SW 1271 (cell line): ENCODE measurements at regions not wholly inside any gene's neighbourhood (a gene's known extent, or its start where the extent isn't known, plus 50 kb on each side); places are given as distances from the start of the nearest gene placed in this dataset.

Source experiments
- DNase-seq, 2 experiments: peaks; one replicate each; lab custom pipeline; 2025; lab: John Stamatoyannopoulos, UW

DNA sequence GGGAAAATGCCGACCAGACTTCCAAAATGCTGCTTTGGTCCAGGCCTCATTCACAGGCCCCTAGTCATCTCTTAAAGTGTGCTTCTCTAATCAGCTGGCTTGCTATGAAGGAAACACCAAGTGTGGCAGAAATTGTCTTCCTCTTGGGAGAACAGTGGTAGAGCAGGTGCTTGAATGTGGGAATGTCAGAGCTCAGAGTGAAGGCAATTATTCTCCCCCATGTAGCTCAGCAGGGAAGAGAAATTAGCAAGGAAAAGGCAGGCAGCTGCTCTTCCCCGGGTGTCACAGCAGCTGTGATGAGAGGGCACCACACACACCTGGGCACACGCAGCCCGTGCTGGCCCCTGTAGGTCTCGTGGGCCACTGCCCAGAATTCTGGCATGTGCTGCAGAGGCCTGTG lies 358.5 kb downstream of the WDR72 start:
- DNase-seq: no peak

DNA sequence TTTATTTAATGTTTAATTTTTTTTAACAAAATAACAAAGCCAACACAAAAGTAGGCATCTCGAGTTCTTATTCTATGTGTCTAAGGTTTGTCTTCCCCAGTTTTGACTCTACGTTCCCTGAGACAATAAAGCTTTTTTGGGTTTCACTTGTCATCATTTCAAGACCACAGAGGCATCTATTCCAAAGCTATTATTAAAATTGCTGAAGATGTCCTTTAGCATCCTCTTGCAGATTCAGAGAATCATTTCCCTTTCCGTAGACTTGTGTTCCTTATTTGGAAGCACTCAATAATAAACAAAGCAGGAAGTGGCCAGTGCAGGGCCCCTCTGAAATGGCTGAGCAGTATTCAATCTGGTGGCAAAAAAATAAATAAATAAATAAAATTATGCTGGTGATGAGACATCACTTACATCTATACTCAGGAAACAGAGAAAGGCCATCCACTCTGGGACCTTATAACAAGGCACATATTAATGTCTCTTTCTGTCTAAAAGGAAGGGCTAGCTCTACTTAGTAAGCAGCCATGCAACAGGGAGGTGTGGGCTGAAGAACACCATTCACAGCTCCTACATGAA lies 362.3 kb downstream of the WDR72 start:
- DNase-seq: no peak

DNA sequence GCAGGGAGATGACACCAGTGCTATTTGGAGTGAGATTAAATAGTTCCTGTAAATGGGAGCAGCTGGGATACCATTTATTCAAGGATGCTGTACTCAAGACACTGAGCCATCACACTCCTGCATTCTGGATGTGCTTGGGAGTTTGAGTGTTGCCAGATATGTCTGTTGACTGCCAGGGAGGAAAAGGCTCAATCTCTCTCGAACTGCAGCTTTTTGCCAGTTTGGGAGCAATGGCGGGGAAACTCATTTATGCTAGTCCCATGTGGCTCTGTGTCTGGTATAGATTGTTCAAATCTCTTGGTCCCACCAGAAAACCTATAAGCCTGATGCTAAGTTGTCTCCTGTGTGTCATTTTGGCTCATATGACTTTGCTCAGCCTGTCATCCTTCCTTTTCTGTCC lies 363.6 kb downstream of the WDR72 start:
- no peak for DNase-seq

DNA sequence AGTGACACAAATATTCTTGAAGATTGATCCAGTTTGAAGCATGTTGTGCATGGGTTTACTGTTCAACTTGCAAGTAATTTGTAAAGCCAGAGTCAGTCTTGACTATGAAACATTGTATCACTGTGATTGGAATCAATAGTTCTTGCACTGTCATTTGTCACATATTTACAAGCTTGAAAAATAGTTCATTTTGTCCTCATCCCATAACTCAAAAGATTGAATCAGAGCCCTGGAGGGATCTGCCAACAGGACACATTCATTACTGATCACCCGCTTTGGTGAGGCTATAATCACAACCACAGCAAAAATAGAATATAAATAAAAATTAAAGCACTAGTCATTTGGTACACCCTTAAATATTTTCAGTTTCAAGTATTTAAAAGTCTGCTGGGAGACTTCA lies 368.9 kb downstream of the WDR72 start:
- no peak for DNase-seq

DNA sequence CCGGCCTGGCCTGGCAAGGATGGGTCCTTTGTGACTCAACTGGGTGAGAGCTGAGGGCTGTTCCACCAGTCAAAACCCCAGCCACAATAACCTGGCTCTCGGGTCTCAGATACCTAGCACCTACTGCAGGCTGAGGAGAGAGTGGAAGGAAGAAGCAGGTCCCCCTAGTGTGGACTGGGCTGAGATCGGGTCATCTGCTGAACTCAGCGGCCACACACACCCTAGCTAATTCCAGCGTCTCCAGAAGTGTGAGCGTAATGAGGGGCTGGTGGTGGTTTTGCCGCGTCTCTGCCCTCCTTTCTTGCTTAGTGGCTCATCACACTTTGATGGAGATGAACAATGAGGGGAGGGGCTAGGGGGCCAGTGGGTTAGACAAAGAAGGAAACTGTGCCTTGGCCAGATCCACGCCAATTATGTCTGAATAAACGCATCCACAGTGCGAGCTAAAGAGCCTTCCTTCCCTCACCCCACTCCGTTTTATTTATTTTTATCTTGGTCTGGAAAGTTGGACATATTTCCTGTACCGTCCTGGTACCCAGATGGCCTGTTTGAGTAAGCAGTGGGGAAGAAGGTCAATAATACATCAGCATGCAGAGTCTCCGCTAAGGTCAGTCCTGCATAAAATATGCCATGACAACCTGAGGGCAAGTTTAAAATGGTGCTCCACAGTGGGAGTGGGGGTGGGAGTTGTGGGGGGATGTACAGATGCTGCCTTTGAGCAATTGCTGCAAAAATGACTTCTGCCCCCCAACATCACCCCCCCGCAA lies 370.0 kb downstream of the WDR72 start:
- DNase-seq: no peak

DNA sequence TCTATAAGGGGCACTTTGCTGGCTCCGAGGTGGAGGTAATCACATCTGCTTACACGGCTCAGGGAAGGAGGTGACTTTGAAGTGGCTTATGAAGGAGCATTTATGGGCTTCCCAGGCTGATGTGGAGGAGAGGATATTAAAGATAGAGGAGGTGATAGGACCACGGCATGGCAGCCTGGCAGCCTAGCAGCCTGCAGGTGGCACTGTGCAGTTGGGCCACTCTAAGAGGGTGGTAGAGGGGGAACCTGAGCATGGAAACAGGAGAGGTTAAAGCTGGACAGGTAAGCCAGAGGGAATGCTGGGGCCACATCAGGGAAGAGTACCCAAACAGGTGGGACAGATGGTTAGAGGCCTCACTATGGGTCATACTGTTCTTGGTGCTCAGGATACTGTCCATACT lies 375.0 kb downstream of the WDR72 start:
- DNase-seq: no peak

DNA sequence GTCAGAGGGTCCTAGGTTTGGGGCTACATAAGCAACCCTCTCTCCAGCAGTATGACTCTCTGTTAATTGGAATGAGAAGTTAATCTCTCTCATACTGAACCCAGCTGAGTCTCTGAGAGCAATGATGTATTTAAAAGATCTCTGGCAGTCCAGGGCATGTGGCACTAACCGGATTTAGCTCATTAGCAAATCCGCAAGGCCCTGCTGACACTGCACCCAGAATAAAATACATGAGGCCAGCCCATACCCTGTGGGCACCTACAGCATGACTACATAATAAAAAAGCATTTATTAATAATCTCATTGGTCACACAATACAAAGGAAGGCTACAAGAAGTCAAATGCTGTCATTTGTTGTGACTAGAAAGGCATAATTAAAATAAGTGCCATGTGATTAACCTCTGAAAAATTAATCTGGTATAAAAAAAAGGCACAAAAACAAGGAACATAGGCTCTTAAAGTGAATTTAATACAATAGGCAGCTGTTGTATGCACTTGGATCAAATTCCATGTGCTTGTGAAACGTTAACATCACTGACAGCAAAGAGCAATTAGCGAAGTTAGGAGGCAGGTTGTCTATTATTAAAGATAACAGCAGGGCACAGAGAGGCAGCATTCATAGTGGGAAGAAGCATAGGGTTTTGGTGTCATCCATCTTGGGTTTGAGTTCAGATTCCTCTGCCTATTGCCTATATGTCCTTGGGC lies 381.2 kb downstream of the WDR72 start:
- DNase-seq: no peak

DNA sequence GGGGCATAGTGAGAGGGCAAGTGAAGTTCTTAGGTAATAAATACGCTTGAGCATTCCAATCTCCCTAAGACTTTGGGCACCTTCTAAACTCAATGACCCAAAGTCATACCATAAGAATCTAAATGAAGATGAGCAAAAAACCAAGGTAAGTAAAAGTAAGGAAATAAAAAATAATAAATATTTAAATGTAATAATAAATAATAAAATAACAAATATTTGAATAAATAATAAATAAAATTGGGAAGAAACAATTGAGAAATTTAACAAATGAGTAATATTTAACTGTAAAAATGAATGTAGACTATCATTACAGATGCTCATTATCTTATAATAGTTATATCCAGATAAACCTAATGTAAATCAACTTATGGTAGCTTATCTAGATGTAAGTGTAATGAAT lies 391.7 kb downstream of the WDR72 start:
- no peak for DNase-seq

DNA sequence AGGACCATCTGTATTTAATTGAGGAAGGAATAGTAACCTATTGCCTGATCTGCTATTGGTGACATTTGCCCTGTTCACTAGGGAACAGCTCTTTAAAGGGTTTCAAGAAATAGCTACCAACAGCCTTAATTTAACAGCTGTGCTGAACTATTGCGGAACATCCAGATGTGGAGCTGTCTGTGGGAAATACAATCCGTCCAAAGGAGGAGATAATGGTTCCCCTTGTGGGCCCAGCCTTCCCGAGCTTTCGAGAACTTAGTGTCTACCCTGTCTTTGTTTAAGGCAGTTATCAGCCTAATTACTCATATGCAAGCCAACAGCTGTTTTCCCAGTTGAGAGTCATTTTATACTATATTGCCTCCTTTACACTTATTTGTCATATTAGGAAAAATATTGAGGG lies 398.6 kb downstream of the WDR72 start:
- no peak for DNase-seq

DNA sequence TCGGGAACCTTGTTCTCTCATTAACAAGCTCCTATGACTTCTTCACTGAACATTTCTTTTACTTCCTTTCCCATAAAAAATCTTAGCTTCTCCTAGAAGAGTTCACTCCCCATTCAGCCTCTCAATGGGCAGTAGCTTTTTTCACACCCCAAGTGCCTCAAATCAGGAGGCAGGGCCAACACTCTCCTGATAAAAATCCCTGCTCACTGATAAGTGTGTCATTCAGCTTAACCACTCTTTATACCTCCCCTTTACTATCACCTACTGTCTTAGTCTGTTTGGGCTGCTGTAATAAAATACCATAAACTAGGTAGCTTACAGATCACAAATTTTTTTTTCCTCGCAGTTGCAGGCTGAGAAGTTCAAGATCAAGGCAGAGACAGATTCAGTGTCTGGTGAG lies 400.4 kb downstream of the WDR72 start:
- no peak for DNase-seq

DNA sequence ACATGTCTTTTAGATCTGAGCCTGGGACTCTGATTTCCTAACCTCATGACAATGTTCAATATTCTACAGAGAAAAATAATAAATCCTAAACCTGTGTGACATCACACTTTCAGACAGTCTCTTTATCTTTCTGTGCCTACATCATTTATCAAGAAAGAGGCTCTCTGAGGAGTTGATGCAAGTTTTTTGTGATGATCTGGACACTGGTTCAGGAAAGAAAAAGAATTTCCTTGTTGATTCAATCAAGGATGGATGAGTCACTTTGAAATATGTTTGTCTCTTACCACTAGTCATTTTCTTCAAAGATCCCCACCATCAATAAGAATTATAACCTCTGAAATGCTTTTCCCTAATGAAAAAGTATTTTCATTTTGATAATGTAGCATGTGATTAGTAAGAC lies 404.6 kb downstream of the WDR72 start:
- no peak for DNase-seq

DNA sequence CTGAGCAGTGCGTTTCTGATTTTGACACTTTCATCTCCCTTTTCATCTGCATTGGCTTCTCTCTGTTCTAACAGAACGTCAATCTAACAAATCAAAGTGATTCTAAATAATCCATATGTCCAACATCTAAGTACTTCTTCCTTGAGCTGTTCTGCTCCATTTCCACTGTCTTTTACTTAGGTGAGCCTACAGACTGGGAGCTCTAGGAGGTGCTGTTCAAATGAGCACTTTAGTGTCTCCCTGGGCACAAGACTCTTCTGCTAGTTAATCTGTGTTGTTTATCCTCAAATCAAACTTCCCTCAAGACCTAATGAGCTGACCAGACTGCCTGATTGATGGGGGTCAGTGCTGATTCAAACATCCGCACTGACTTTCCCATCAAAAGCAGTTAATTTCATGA lies 408.1 kb downstream of the WDR72 start:
- DNase-seq: no peak

DNA sequence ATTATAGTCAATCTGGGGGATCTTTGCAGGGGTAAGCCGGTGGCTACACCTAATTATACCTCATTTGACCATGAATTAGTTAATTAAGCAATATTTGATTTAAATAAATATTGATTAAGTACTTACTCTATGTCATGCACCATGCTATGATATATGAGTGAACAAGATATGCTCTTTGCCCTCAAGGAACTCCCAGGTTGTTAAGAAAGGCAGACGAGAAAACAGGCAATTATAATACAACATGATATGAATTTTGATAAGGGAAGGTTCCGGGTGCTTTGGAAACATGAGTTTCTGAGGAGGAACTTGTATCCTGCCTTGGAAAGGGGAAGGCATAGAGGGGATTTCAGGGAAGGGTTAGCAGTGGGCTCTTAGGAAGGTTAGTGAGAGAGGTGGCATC lies 412.9 kb downstream of the WDR72 start:
- no peak for DNase-seq

DNA sequence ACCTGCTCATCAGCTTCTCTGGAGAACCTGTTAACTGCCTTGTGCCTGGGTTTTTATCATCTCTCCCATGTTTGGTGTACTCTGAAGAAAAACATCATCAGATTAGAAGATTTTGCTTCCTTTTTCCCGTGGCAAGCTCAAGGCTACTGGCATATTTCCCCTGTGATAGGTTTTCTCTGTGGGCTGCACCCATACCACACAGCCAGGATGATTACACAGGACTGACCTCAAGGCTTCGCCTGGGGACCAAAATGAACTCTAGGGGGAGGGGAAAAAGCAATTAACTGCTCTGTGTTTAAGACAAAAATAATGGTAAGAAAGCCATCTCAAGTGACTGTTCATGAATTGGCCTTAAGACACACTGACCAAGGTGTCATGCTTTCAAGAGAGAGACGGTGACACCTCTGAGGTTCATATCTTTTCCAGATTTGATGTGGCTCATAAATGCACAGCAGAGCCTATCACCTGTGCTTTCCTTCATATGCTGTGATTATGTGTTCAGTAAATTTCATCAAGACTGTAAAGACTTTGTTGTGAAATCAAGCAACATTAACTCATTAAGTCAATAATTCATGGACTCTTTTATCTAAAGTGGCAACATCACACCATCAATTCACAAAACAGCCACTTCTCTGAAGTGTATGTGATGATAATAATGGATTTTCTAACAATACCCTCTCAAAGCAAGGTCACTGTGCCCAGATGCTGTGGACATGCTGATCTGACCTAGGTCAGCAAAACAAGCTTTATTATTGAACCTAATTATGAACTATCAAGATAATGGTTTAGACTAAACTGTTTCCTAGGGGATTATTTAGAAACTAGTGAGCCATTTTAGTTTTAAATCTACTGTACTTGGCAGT lies 427.9 kb downstream of the WDR72 start:
- no peak for DNase-seq

DNA sequence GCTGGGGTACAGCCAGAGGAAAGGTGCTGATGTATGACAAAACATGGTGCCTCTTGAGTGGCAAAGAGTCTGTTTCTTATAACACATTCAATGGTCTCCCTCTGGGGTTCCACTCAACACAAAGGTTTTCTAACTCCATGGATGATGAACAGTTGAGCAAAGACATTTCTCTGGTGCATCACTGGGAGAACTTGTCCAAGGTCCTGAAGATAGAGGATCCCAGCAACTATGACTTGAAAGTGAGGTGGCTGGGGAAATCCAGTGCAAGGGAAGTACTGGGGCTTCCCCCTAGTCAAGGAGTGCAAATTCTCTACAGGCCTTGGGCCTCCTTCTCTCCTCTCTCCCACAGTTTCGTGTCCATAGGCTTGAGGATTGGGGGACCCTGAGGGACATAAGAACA lies 431.1 kb downstream of the WDR72 start:
- no peak for DNase-seq

DNA sequence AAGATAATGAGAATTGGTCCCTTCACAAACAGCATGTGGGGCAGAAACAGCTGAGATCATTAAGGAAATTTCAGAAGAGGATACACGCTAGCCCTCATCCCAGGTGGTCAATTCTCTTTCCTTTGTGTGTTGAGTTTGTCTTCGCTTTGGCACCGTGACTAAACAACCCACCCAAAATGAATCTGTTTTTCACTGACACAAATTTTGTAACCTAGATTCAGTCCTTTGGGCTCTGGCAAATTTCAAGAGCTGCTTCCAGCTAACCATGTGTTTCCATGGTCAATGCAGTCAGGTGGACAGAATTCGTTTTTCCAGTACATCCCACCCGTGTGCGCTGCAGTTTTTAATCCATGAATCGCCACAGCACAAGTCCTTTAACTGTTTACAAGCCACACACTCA lies 435.4 kb downstream of the WDR72 start:
- DNase-seq: no peak

DNA sequence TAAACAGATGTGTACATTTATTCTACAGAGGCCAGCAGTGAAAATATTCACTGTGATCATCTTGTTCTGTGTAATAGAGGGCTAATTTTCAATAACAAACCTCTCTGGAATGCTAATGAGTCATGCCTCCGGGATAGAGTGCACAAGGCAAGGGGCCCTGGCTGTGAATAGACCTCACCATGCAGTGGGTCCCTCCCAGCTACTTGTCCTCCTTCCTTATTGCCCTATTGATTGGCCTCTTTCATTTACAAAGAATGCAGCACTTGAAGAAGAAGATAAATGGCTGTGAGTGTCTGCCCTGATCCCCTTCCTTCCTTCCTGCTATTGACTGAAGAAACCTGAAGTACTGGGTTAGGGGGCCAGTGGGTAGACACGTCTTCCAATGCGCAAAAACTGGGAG lies 436.3 kb downstream of the WDR72 start:
- DNase-seq: no peak

DNA sequence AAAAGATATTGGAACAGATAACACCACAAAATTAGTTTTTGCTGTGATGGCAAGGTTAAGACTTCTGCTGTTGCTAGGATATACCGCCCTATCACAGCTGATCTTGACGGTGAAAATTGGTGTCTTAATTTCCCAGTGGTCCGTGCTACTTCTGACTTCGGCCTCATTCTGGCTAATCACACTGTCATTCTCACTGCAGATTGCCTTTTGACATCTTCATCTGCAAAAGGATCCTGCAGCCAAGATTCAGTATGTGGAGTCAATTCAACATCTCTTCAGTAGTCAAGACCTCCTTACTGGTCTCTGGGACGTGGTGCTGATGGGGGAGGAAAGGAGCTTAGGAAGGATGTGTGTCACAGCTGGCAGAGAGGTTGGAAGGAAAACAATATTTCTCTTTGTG lies 438.6 kb downstream of the WDR72 start:
- DNase-seq: no peak

DNA sequence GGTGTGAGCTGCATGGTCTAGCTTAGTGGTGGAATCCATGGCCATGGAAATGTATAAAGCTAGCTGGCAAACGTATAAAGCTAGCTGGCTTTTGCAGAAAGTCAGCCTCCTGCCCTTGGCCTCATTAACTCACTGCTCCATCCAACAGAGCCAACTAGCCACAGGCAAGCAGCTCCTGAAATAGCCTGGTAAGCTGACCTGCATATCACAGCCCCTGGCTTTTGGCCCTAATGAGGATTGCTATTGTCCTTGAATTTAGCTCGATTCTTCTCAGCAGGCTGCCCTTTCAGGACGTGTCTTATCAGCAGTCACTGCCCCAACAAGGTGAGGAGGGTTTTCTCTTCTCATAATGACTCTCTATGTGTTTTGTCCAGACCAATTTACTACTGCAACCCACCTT lies 446.8 kb downstream of the WDR72 start:
- no peak for DNase-seq

DNA sequence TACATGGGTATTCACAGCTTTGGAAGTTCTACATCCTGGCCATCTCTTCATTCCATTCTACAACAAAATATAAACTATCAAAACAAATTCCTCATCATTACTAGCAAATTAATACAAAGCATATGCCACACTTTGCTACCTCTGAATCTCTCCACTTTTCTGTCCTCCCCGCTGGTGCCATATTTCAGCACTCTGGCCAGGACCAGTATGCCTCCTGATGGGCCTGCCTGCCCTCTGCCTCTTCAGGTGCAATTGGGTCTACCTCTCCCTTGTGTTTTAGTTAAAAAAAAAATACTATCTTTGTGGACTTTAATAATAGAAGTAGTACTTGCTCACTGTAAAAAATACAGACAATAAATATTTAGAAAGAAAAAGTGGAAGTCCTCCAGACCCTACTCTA lies 448.8 kb downstream of the WDR72 start:
- no peak for DNase-seq

DNA sequence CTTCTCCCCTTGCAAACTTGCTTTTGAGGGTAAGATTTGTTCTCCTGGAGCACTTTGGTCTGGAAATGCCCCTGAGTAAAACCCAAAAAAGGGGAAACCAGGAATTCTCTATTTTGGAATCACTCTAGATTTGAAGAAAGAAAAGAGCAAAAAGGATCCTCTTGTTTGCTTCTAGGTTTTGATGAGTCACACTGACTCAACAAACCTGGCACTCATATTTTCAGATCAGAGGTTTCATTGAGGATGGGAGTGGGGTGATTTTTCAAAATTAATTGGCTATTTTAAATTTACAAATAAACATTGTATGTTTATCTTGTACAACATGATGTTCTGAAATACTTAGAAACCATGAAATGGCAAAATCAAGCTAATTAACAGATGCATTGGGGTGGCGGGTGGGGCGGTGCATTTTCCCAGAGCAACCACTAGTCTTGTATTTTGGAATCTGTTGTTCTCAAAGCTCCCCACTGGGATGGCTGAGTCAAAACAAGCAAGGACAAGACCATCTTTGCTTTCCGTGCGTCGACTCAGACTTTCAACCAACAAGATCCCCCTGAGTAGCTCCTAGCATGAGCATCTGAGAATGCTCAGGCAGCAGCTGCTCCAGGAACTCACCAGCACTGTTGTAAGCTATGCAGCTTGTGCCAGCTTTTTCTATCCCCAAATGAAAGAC lies 451.4 kb downstream of the WDR72 start:
- no peak for DNase-seq

DNA sequence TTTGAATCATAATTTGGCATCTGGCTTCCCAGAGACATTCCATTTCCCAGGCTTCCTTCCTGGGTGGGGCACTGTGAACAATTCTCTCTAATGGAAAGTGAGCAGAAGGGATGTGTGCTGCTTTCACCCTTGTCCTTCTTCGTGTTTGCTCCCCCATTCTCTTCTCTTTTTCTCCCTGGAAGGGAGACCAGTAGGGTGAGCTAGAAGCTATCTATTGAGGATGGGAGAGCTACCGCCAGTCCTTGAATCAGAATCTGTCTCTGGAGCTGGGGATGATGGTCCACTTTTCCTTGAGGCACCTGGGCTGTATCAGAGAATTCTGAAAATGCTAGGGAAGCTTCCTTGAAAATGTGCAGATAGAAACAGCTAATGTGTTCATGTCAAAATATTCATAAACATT lies 453.9 kb downstream of the WDR72 start:
- DNase-seq: no peak
